OCI-LY1 (cell line): ENCODE measurements at regions not wholly inside any gene's neighbourhood (a gene's known extent, or its start where the extent isn't known, plus 50 kb on each side); places are given as distances from the start of the nearest gene placed in this dataset.

Experiments
- H2AFZ ChIP-seq: fragments of 200-600 bp; sonication (generic), shearing (Covaris generic); 2 replicates; pipeline ENCODE4 v1.6.0; 2014; ENCODE audit warnings: antibody characterized with exemption, mild to moderate bottlenecking, low read length
- H3F3A ChIP-seq: fragments of 200-600 bp; sonication (generic), shearing (Covaris generic); 2 replicates; pipeline ENCODE4 v1.6.0; 2014; ENCODE audit warnings: mild to moderate bottlenecking, antibody characterized with exemption, low read length, moderate library complexity; ENCODE audit not compliant: insufficient read depth
- H3K27ac ChIP-seq: fragments of 200-600 bp; sonication (generic); 2 replicates; pipeline ENCODE4 v1.5.1; 2014; ENCODE audit warnings: low read length, mixed run types, mild to moderate bottlenecking, low read depth; ENCODE audit not compliant: poor library complexity, severe bottlenecking
- H3K27me3 ChIP-seq: fragments of 200-600 bp; sonication (generic); 2 replicates; pipeline ENCODE4 v1.6.0; 2014; ENCODE audit warnings: antibody characterized with exemption, mild to moderate bottlenecking, low read length, moderate library complexity; ENCODE audit not compliant: insufficient read depth
- H3K36me3 ChIP-seq: fragments of 200-600 bp; sonication (generic); 2 replicates; pipeline ENCODE4 v1.6.1; 2014; ENCODE audit warnings: mild to moderate bottlenecking, antibody characterized with exemption, low read length, moderate library complexity, mixed read lengths; ENCODE audit not compliant: insufficient read depth
- H3K4me1 ChIP-seq: fragments of 200-600 bp; sonication (generic); 2 replicates; pipeline ENCODE4 v1.5.1; 2014; ENCODE audit warnings: mild to moderate bottlenecking, low read length, moderate library complexity; ENCODE audit not compliant: insufficient read depth, severe bottlenecking
- H3K4me2 ChIP-seq: fragments of 200-600 bp; sonication (generic), shearing (Covaris generic); 2 replicates; pipeline ENCODE4 v1.6.1; 2014; ENCODE audit warnings: low read length
- H3K4me3 ChIP-seq: fragments of 200-600 bp; sonication (generic); 2 replicates; pipeline ENCODE4 v1.5.1; 2014; ENCODE audit warnings: low read length, low read depth, mild to moderate bottlenecking, mixed read lengths; ENCODE audit not compliant: poor library complexity, severe bottlenecking
- H3K79me2 ChIP-seq: fragments of 200-600 bp; shearing (Covaris generic); 2 replicates; pipeline ENCODE4 v1.6.1; 2016; ENCODE audit warnings: mixed run types, low read length, mixed read lengths; ENCODE audit not compliant: insufficient read depth
- H3K9ac ChIP-seq: fragments of 200-600 bp; sonication (generic), shearing (Covaris generic); 2 replicates; pipeline ENCODE4 v1.6.1; 2014; ENCODE audit warnings: mild to moderate bottlenecking, low read length, mixed read lengths
- H3K9me2 ChIP-seq: fragments of 200-600 bp; sonication (generic), shearing (Covaris generic); 2 replicates; pipeline ENCODE4 v1.6.1; 2014; ENCODE audit warnings: low read depth, mild to moderate bottlenecking, low read length, mixed read lengths
- H3K9me3 ChIP-seq: fragments of 200-600 bp; shearing (Covaris generic); 2 replicates; pipeline ENCODE4 v1.6.1; 2014; ENCODE audit warnings: low read length, mixed read lengths
- H4K20me1 ChIP-seq: fragments of 200-600 bp; sonication (generic), shearing (Covaris generic); 2 replicates; pipeline ENCODE4 v1.6.0; 2016; ENCODE audit warnings: mild to moderate bottlenecking, low read length; ENCODE audit not compliant: insufficient read depth
- EZH2 ChIP-seq: fragments of 200-600 bp; sonication (generic), shearing (Covaris generic); IDR thresholded peaks from 2 replicates; pipeline ENCODE4 v1.8.0; 2017; ENCODE audit warnings: borderline replicate concordance, mixed run types, mild to moderate bottlenecking, antibody characterized with exemption, low read length, moderate library complexity, mixed read lengths
- TF ChIP-seq, protein P1 (sequence below): fragments of 200-600 bp; sonication (generic), shearing (Covaris generic); IDR thresholded peaks from 2 replicates; pipeline ENCODE4 v1.5.1; 2017; ENCODE audit warnings: mild to moderate bottlenecking, antibody characterized with exemption, low read length, moderate library complexity, mixed read lengths

- H3K27ac ChIP-seq, result no peak overlapping the region
- H3K4me1 ChIP-seq, result no peaks in the 10 kb centered on the region
- H3K9me3 ChIP-seq, result no peaks in the 10 kb centered on the region
- no peak overlapping the region for H3K4me3 ChIP-seq
- no peaks in the 10 kb centered on the region for H3K79me2 ChIP-seq
- H2AFZ ChIP-seq, result no peak overlapping the region
- no peaks in the 10 kb centered on the region for H3F3A ChIP-seq
- H3K27me3 ChIP-seq, result no peaks in the 10 kb centered on the region
- no peak overlapping the region for H3K4me2 ChIP-seq
- no peaks in the 10 kb centered on the region for H3K9me2 ChIP-seq
- no peak overlapping the region for H3K9ac ChIP-seq
- TF ChIP-seq, protein P1, sequence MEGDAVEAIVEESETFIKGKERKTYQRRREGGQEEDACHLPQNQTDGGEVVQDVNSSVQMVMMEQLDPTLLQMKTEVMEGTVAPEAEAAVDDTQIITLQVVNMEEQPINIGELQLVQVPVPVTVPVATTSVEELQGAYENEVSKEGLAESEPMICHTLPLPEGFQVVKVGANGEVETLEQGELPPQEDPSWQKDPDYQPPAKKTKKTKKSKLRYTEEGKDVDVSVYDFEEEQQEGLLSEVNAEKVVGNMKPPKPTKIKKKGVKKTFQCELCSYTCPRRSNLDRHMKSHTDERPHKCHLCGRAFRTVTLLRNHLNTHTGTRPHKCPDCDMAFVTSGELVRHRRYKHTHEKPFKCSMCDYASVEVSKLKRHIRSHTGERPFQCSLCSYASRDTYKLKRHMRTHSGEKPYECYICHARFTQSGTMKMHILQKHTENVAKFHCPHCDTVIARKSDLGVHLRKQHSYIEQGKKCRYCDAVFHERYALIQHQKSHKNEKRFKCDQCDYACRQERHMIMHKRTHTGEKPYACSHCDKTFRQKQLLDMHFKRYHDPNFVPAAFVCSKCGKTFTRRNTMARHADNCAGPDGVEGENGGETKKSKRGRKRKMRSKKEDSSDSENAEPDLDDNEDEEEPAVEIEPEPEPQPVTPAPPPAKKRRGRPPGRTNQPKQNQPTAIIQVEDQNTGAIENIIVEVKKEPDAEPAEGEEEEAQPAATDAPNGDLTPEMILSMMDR, result no peak
- TF ChIP-seq EZH2, result no peak
- H3K36me3 ChIP-seq, result no peaks in the 10 kb centered on the region
- no peaks in the 10 kb centered on the region for H4K20me1 ChIP-seq
Measured at GRCh38 chr6:156430386-156430785, 346.8 kb upstream of the ARID1B start.

GRCh38 chr6:156427345-156427744 is 349.8 kb upstream of the ARID1B start:
- no peak overlapping the region for H2AFZ ChIP-seq
- H3K79me2 ChIP-seq, result no peaks in the 10 kb centered on the region
- H3K36me3 ChIP-seq, result no peaks in the 10 kb centered on the region
- no peak overlapping the region for H3K4me2 ChIP-seq
- no peaks in the 10 kb centered on the region for H3K9me3 ChIP-seq
- H4K20me1 ChIP-seq, result no peaks in the 10 kb centered on the region
- no peak overlapping the region for H3K27ac ChIP-seq
- no peaks in the 10 kb centered on the region for H3K27me3 ChIP-seq
- no peaks in the 10 kb centered on the region for H3K4me1 ChIP-seq
- no peak overlapping the region for H3K4me3 ChIP-seq
- no peaks in the 10 kb centered on the region for H3K9me2 ChIP-seq
- H3K9ac ChIP-seq, result no peak overlapping the region
- TF ChIP-seq EZH2, result no peak
- TF ChIP-seq, protein P1, result no peak
- H3F3A ChIP-seq, result no peaks in the 10 kb centered on the region

GRCh38 chr6:156425359-156426020 is 351.7 kb upstream of the ARID1B start:
- H3K27me3 ChIP-seq, result no peaks in the 10 kb centered on the region
- TF ChIP-seq EZH2, result no peak
- TF ChIP-seq, protein P1, result no peak
- H4K20me1 ChIP-seq, result no peaks in the 10 kb centered on the region
- H3K9me3 ChIP-seq, result no peaks in the 10 kb centered on the region
- H3K9me2 ChIP-seq, result no peaks in the 10 kb centered on the region
- H3K4me1 ChIP-seq, result no peaks in the 10 kb centered on the region
- no peaks in the 10 kb centered on the region for H3K79me2 ChIP-seq
- no peak overlapping the region for H3K4me3 ChIP-seq
- no peaks in the 10 kb centered on the region for H3K36me3 ChIP-seq
- H3K9ac ChIP-seq, result no peak overlapping the region
- H2AFZ ChIP-seq, result no peak overlapping the region
- no peak overlapping the region for H3K4me2 ChIP-seq
- H3K27ac ChIP-seq, result no peak overlapping the region
- H3F3A ChIP-seq, result no peaks in the 10 kb centered on the region
